H1 (cell line): ENCODE measurements at regions not wholly inside any gene's neighbourhood (a gene's known extent, or its start where the extent isn't known, plus 50 kb on each side); places are given as distances from the start of the nearest gene placed in this dataset.

ENCODE experiments used
- KDM4A ChIP-seq: IDR thresholded peaks from one replicate; pipeline ENCODE4 v1.7.1; 2012; ENCODE audit warnings: low read depth, mild to moderate bottlenecking, moderate library complexity, low read length, inconsistent platforms; ENCODE audit not compliant: severe bottlenecking

DNA sequence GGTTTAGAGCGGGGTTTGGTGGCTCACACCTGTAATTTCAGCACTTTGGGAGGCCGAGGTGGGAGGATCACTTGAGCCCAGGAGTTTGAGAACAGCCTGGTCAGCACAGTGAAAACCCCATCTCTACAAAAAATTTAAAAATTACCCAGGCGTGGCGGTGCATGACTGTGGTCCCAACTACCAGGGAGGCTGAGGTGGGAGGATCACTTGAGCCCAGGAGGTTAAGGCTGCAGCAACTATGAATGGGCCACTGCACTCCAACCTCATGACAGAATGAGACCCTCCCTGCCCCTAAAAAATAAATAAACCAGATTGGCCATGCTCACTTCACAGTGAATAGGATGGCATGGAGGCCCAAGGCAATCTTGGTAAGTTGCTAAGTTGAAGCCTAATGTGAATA is 168.9 kb downstream of the RHOU start (continued):
- no peak for TF ChIP-seq KDM4A
